K562 (cell line): ENCODE measurements at regions not wholly inside any gene's neighbourhood (a gene's known extent, or its start where the extent isn't known, plus 50 kb on each side); places are given as distances from the start of the nearest gene placed in this dataset.
"Not testable (repeated sequence)": the region's sequence is repeated elsewhere in the genome, so short reads cannot be mapped to it uniquely, and the experiment has no call there.

Source experiments
- ATAC-seq: fragments of 200-7000 bp; cut with Tn5 transposase; 3 replicates; pipeline ENCODE4 v1.9.1; 2020; ENCODE audit warnings: moderate library complexity
- BruUV-seq: library from RNA; stranded (reverse); fragments of 400-500 nt; replicated peaks from 2 replicates; lab custom pipeline; 2021; lab: Mats Ljungman, UMichigan
- CTCF ChIA-PET: fragments of 300-600 bp; formaldehyde crosslinking; extraction: SDS; loops from one replicate; lab custom pipeline; 2021; ENCODE audit warnings: low intra/inter-chr PET ratio; lab: Yijun Ruan, JAX
- POLR2A ChIA-PET: fragments of 300-600, 350-650 bp; sonication (Branson Sonifier 250); formaldehyde crosslinking; extraction: SDS; loops from one replicate; lab custom pipeline; 2021; ENCODE audit warnings: antibody characterized with exemption, inconsistent platforms; lab: Yijun Ruan, JAX
- DNase-seq, 4 experiments: peaks; one replicate each; pipeline versions ENCODE4 v3.0.0 to v3.0.0-alpha.2; 2011 to 2018; ENCODE audit warnings: low spot score in 3 of 4, mixed read lengths in 3 of 4; ENCODE audit errors: extremely low read depth in 1 of 4
- FAIRE-seq: peaks from 2 replicates; lab custom pipeline; 2011; peaks lifted over from hg19 to GRCh38; lab: Jason Lieb, UNC
- H2AFZ ChIP-seq: 2 replicates; pipeline ENCODE4 v1.6.0; 2011; ENCODE audit warnings: low read depth, low read length, control low read depth, inconsistent platforms
- H3K27ac ChIP-seq: fragments of 200-600 bp; 3 replicates; pipeline ENCODE4 v1.8.0; 2011; ENCODE audit warnings: low read depth, mild to moderate bottlenecking, control low read depth, inconsistent platforms, low read length, moderate library complexity, mixed read lengths; ENCODE audit errors: extremely low read depth
- H3K27me3 ChIP-seq, 2 experiments: fragments of 300-600 bp in 1 of 2; 2 replicates in 1 of 2; 3 replicates in 1 of 2; pipeline versions ENCODE4 v1.6.0 to v1.8.0; 2011; ENCODE audit warnings: inconsistent platforms in 2 of 2, low read length in 2 of 2, mild to moderate bottlenecking in 1 of 2, mixed read lengths in 1 of 2, moderate library complexity in 1 of 2; ENCODE audit not compliant: control insufficient read depth in 2 of 2, insufficient read depth in 2 of 2
- H3K36me3 ChIP-seq: fragments of 300-600 bp; 3 replicates; pipeline ENCODE4 v1.8.0; 2011; ENCODE audit warnings: mild to moderate bottlenecking, low read length, inconsistent platforms; ENCODE audit not compliant: control insufficient read depth, insufficient read depth
- H3K4me1 ChIP-seq, 2 experiments: fragments of 200-600 bp in 1 of 2; replicated peaks in 1 of 2; 2 replicates in 1 of 2; 3 replicates in 1 of 2; pipeline versions ENCODE4 v1.5.1 to v1.8.0; 2011; ENCODE audit warnings: inconsistent platforms in 2 of 2, low read length in 2 of 2, mild to moderate bottlenecking in 1 of 2, mixed read lengths in 1 of 2, moderate library complexity in 1 of 2; ENCODE audit not compliant: control insufficient read depth in 2 of 2, insufficient read depth in 2 of 2
- H3K4me2 ChIP-seq: 2 replicates; pipeline ENCODE4 v1.6.1; 2011; ENCODE audit warnings: low read length, control low read depth, inconsistent platforms, mixed read lengths; ENCODE audit not compliant: insufficient read depth
- H3K4me3 ChIP-seq: fragments of 200-600 bp; sonication (generic), shearing (Covaris generic); 2 replicates; pipeline ENCODE4 v1.5.1; 2016; ENCODE audit warnings: control low read depth, inconsistent platforms
- H3K79me2 ChIP-seq: fragments of 200-600 bp; 3 replicates; pipeline ENCODE4 v1.8.0; 2011; ENCODE audit warnings: low read length, inconsistent platforms; ENCODE audit not compliant: control insufficient read depth, insufficient read depth
- H3K9ac ChIP-seq, 2 experiments: 2 replicates each; pipeline versions ENCODE4 v1.6.0 to v1.6.1; 2011; ENCODE audit warnings: low read depth in 2 of 2, low read length in 2 of 2, control low read depth in 1 of 2, inconsistent platforms in 1 of 2, mild to moderate bottlenecking in 1 of 2, mixed read lengths in 1 of 2; ENCODE audit not compliant: insufficient read depth in 1 of 2
- H3K9me1 ChIP-seq: one replicate; pipeline ENCODE4 v1.6.0; 2011; ENCODE audit warnings: inconsistent platforms, mild to moderate bottlenecking, low read length, moderate library complexity; ENCODE audit not compliant: control insufficient read depth, insufficient read depth
- H3K9me3 ChIP-seq: replicated peaks from 2 replicates; pipeline ENCODE4 v1.5.1; 2011; ENCODE audit warnings: low read depth, low read length, inconsistent platforms; ENCODE audit not compliant: control insufficient read depth, insufficient read depth
- H4K20me1 ChIP-seq: replicated peaks from 2 replicates; pipeline ENCODE4 v1.6.1; 2011; ENCODE audit warnings: low read length, inconsistent platforms, mixed read lengths; ENCODE audit not compliant: control insufficient read depth, insufficient read depth
- BRF1 ChIP-seq: IDR thresholded peaks from 3 replicates; pipeline ENCODE4 v1.6.1; 2011; ENCODE audit warnings: borderline replicate concordance, mild to moderate bottlenecking; ENCODE audit not compliant: insufficient read length; ENCODE audit errors: extremely low read depth
- CHCHD3 ChIP-seq: fragments of 250-450 bp; sonication (Bioruptor Pico); IDR thresholded peaks from 2 replicates; pipeline ENCODE4 v2.1.2; 2022; ENCODE audit warnings: mild to moderate bottlenecking
- ERF ChIP-seq: fragments of 450-650 bp; formaldehyde crosslinking; IDR thresholded peaks from 2 replicates; pipeline ENCODE4 v1.4.0; 2020; ENCODE audit warnings: mild to moderate bottlenecking, mixed read lengths
- MCM3 ChIP-seq: fragments of 450-650 bp; IDR thresholded peaks from 2 replicates; pipeline ENCODE4 v1.6.1; 2016
- NFE2 ChIP-seq: IDR thresholded peaks from 2 replicates; pipeline ENCODE4 v1.6.1; 2014; ENCODE audit warnings: antibody characterized with exemption, low read depth
- NFE2L1 ChIP-seq: fragments of 450-650 bp; IDR thresholded peaks from 2 replicates; pipeline ENCODE4 v1.6.1; 2016; ENCODE audit warnings: missing genetic modification characterization, low read depth, mild to moderate bottlenecking, missing compliant biosample characterization, moderate library complexity, borderline replicate concordance
- PREB ChIP-seq: sonication (generic); formaldehyde crosslinking; IDR thresholded peaks from 2 replicates; pipeline ENCODE4 v1.8.1; 2023; ENCODE audit warnings: mild to moderate bottlenecking, missing genetic modification reagents
- RERE ChIP-seq: sonication (generic); formaldehyde crosslinking; IDR thresholded peaks from 2 replicates; pipeline ENCODE4 v1.8.0; 2023; ENCODE audit warnings: missing genetic modification reagents, mild to moderate bottlenecking, borderline replicate concordance
- SREBF1 ChIP-seq: fragments of 150-350 bp; IDR thresholded peaks from 2 replicates; pipeline ENCODE4 v1.6.1; 2014; ENCODE audit warnings: antibody characterized with exemption, low read depth, low read length, borderline replicate concordance
- ZFPM2 ChIP-seq: fragments of 250-450 bp; sonication (Bioruptor Pico); IDR thresholded peaks from 2 replicates; pipeline ENCODE4 v1.5.1; 2022; ENCODE audit warnings: mild to moderate bottlenecking
- ZNF253 ChIP-seq: fragments of 250-450 bp; sonication (Bioruptor Pico); conservative IDR thresholded peaks from 2 replicates; pipeline ENCODE4 v1.6.1; 2021; ENCODE audit warnings: mild to moderate bottlenecking
- WGBS: fragments of 100-300 bp; shearing (Covaris generic); methylation state at CpG from one replicate; pipeline ENCODE4 v1.1.6; 2016; ENCODE audit warnings: low coverage, mixed read lengths; ENCODE audit not compliant: insufficient coverage; ENCODE audit errors: missing lambda C conversion rate; 5-methylcytosine and 5-hydroxymethylcytosine counted together
- in situ Hi-C: fragments of 300-500 bp; cut with MboI; formaldehyde crosslinking; loops from 4 replicates; pipeline ENCODE4 v1.15.0; 2018; ENCODE audit warnings: inconsistent platforms, mixed read lengths
- intact Hi-C: fragments of 100-400 bp; cut with micrococcal nuclease; formaldehyde crosslinking; loops from 2 replicates; pipeline ENCODE4 v1.14.2; 2022

- H2AFZ ChIP-seq = no peak overlapping the region
- H3K4me3 ChIP-seq = no peak overlapping the region
- TF ChIP-seq NFE2L1 (tag) = no peak
- TF ChIP-seq CHCHD3 (CRISPR knock-in tag) = no peak
- TF ChIP-seq RERE (CRISPR knock-in tag) = no peak
- no peak for TF ChIP-seq PREB (CRISPR knock-in tag)
- TF ChIP-seq SREBF1 = no peak
- no peak for TF ChIP-seq BRF1
- no peak for TF ChIP-seq MCM3
- no peak for TF ChIP-seq ZFPM2
- no peak for TF ChIP-seq ZNF253 (CRISPR knock-in tag)
- TF ChIP-seq ERF (CRISPR knock-in tag) = no peak
- TF ChIP-seq NFE2 = no peak
- ATAC-seq (no peak), FAIRE-seq (no peak), DNase-seq (no peak)
- H3K79me2 ChIP-seq = no peaks in the 10 kb centered on the region
- POLR2A ChIA-PET = no interaction called here
- no peaks in the 10 kb centered on the region for H3K27me3 ChIP-seq
- no peaks in the 10 kb centered on the region for H3K9me3 ChIP-seq
- no peaks in the 10 kb centered on the region for H3K9me1 ChIP-seq
- H3K27ac ChIP-seq = no peak overlapping the region
- BruUV-seq = no TSS peak
- no peaks in the 10 kb centered on the region for H3K4me1 ChIP-seq
- H4K20me1 ChIP-seq = no peaks in the 10 kb centered on the region
- 0% methylated on average over 2 of the region's 2 CpGs for WGBS
- intact Hi-C loops = no loop called here
- in situ Hi-C loops = no loop called here
- H3K36me3 ChIP-seq = no peaks in the 10 kb centered on the region
- H3K4me2 ChIP-seq = no peak overlapping the region
- CTCF ChIA-PET = no interaction called here
- no peak overlapping the region for H3K9ac ChIP-seq
These were observed 437.3 kb upstream of the HTR1E start for GRCh38 chr6:86500035-86500434.

GRCh38 chr6:86489042-86489441 is 448.3 kb upstream of the HTR1E start:
- H3K9me1 ChIP-seq, BruUV-seq, H2AFZ ChIP-seq, intact Hi-C loops, H3K36me3 ChIP-seq, H3K9ac ChIP-seq, H3K4me1 ChIP-seq, FAIRE-seq, DNase-seq, H3K9me3 ChIP-seq, CTCF ChIA-PET, H3K79me2 ChIP-seq, H3K4me3 ChIP-seq, ATAC-seq, POLR2A ChIA-PET, H3K27ac ChIP-seq, H4K20me1 ChIP-seq, in situ Hi-C loops, H3K4me2 ChIP-seq, H3K27me3 ChIP-seq: not testable (repeated sequence)
- WGBS = 0% methylated on average over 3 of the region's 3 CpGs
